Thyroid gland (tissue), 4 donors: ENCODE measurements at regions not wholly inside any gene's neighbourhood (a gene's known extent, or its start where the extent isn't known, plus 50 kb on each side); places are given as distances from the start of the nearest gene placed in this dataset.

Experiments used
- POLR2A ChIP-seq, 2 donors: fragments of 450-650 bp; IDR thresholded peaks; one replicate each; pipeline ENCODE4 v1.6.1; 2017; ENCODE audit warnings: antibody characterized with exemption in 2 of 2, mild to moderate bottlenecking in 2 of 2, moderate library complexity in 1 of 2
- TF ChIP-seq, protein P1 (sequence below), 6 experiments: fragments of 200-600 bp in 3 of 6; fragments of 450-650 bp in 3 of 6; sonication (generic) in 3 of 6; IDR thresholded peaks; one replicate each; pipeline ENCODE4 v1.5.1; 2016 to 2019; ENCODE audit warnings: antibody characterized with exemption in 6 of 6, mild to moderate bottlenecking in 2 of 6, inconsistent platforms in 1 of 6, moderate library complexity in 1 of 6

DNA sequence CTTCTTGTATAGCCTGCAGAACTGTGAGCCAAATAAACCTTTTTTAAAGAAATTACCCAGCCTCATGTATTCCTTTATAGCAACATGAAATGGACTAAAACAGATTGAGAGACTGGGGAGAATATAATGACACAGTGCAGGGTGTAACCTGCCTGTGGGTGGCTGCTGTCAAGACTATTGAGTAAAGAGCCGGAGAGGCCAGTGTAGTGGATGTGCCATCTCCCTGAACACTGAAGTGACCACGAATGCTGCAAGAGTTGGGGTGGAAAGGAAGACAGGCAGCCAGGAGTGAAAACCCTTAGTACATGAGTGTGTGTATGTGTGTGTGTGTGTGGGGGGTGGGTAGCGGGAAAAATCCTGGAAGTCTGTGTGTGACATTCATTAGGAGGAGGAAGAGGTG lies 55.2 kb upstream of the FLT1 start:
- TF ChIP-seq, protein P1, sequence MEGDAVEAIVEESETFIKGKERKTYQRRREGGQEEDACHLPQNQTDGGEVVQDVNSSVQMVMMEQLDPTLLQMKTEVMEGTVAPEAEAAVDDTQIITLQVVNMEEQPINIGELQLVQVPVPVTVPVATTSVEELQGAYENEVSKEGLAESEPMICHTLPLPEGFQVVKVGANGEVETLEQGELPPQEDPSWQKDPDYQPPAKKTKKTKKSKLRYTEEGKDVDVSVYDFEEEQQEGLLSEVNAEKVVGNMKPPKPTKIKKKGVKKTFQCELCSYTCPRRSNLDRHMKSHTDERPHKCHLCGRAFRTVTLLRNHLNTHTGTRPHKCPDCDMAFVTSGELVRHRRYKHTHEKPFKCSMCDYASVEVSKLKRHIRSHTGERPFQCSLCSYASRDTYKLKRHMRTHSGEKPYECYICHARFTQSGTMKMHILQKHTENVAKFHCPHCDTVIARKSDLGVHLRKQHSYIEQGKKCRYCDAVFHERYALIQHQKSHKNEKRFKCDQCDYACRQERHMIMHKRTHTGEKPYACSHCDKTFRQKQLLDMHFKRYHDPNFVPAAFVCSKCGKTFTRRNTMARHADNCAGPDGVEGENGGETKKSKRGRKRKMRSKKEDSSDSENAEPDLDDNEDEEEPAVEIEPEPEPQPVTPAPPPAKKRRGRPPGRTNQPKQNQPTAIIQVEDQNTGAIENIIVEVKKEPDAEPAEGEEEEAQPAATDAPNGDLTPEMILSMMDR (IDR thresholded peaks at IDR 0.05) = no peak
- no peak for TF ChIP-seq POLR2A (IDR thresholded peaks at IDR 0.05)
